Upper lobe of left lung (tissue), 6 donors: ENCODE measurements at regions not wholly inside any gene's neighbourhood (a gene's known extent, or its start where the extent isn't known, plus 50 kb on each side); places are given as distances from the start of the nearest gene placed in this dataset.

Source experiments
- ATAC-seq, 2 donors: fragments of 200-7000 bp; cut with Tn5 transposase; one replicate each; pipeline ENCODE4 v1.9.1; 2022; ENCODE audit warnings: mild to moderate bottlenecking in 2 of 2, moderate library complexity in 2 of 2; ENCODE audit not compliant: low FRiP score in 2 of 2
- DNase-seq, 2 donors: peaks; one replicate each; pipeline ENCODE4 v3.0.0-alpha.2; 2019 to 2020
- H3K27ac ChIP-seq, 4 donors: fragments of 200-600 bp; sonication (generic); one replicate each; pipeline ENCODE4 v1.5.1; 2016 to 2019
- H3K27me3 ChIP-seq, 4 donors: fragments of 200-600 bp; sonication (generic); one replicate each; pipeline ENCODE4 v1.5.1; 2017 to 2019
- H3K36me3 ChIP-seq, 4 donors: fragments of 200-600 bp; sonication (generic); one replicate each; pipeline ENCODE4 v1.5.1; 2016 to 2019
- H3K4me1 ChIP-seq, 4 donors: fragments of 200-600 bp; sonication (generic); one replicate each; pipeline ENCODE4 v1.5.1; 2018 to 2019
- H3K4me3 ChIP-seq, 4 donors: fragments of 200-600 bp; sonication (generic); one replicate each; pipeline ENCODE4 v1.5.1; 2017 to 2019; ENCODE audit warnings: mild to moderate bottlenecking in 2 of 4, moderate library complexity in 1 of 4
- H3K9me3 ChIP-seq, 4 donors: fragments of 200-600 bp; sonication (generic); one replicate each; pipeline ENCODE4 v1.5.1; 2018 to 2019
- CTCF ChIP-seq, 6 experiments: fragments of 450-650 bp in 4 of 6; fragments of 200-600 bp in 2 of 6; sonication (generic) in 2 of 6; IDR thresholded peaks; one replicate each; pipeline ENCODE4 v1.5.1; 2016 to 2019; ENCODE audit warnings: antibody characterized with exemption in 6 of 6
- EP300 ChIP-seq, 4 donors: sonication (generic); formaldehyde crosslinking; IDR thresholded peaks; one replicate each; pipeline ENCODE4 v1.5.1; 2017; ENCODE audit warnings: antibody characterized with exemption in 4 of 4, control low read depth in 2 of 4
- POLR2A ChIP-seq, 4 donors: fragments of 450-650 bp; IDR thresholded peaks; one replicate each; pipeline ENCODE4 v1.5.1; 2016 to 2017; ENCODE audit warnings: antibody characterized with exemption in 4 of 4, mild to moderate bottlenecking in 2 of 4
- POLR2AphosphoS5 ChIP-seq, 2 donors: sonication (generic); formaldehyde crosslinking; IDR thresholded peaks; one replicate each; pipeline ENCODE4 v1.5.1; 2017; ENCODE audit warnings: antibody characterized with exemption in 2 of 2
- WGBS, 2 donors: methylation state at CpG; one replicate each; pipeline ENCODE4 v1.1.5; 2017 to 2018; 5-methylcytosine and 5-hydroxymethylcytosine counted together
- donor health status: DM: no; HTN: no; CAD: no; lungs with moderate emphysema.
- donor health status: DM: no; HTN: yes; CAD: no; lungs with severe emphysema.

- ATAC-seq: peak in 1 of 2 donors; percentile 21
- no peak for TF ChIP-seq POLR2A (IDR thresholded peaks at IDR 0.05)
- TF ChIP-seq CTCF (IDR thresholded peaks at IDR 0.05): no peak
- TF ChIP-seq EP300 (IDR thresholded peaks at IDR 0.05): no peak
- no peak for TF ChIP-seq POLR2AphosphoS5 (IDR thresholded peaks at IDR 0.05)
- no peaks in the 10 kb centered on the region for H3K9me3 ChIP-seq
- no peaks in the 10 kb centered on the region for H3K4me1 ChIP-seq
- no peaks in the 10 kb centered on the region for H3K27me3 ChIP-seq
- DNase-seq: no peak
- H3K27ac ChIP-seq: no peak overlapping the region
- no peaks in the 10 kb centered on the region for H3K36me3 ChIP-seq
- no peak overlapping the region for H3K4me3 ChIP-seq
- WGBS, 2 donors: 78 to 81% methylated on average over 13 to 15 of the region's 17 CpGs
Measured at GRCh38 chr10:128629111-128630096, 503.2 kb upstream of the MKI67 start.

DNA sequence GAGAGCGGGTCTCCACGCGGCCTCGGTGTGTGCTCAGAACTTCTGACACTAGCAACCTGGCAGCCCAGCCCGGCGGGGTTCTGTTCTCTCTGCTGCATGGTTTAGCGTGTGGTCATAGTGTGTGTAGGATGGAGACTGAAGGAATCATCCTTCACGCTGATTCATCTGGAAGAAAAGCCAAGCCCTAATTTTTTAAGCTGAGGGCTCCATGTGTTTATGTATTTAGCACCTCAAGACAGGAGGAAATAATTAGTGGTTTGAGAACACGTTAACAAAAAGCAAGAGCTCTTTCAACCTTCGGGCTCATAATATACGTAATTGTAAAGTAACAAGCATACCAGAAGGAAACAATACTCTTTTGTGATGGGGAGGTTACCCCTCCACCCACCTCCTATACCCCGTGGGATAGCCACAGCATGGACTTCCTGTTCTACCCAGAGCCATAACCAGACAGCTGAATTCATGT lies 504.6 kb upstream of the MKI67 start:
- ATAC-seq: peak in 1 of 2 donors; percentile 49
- 61 to 69% methylated on average over 12 of the region's 12 CpGs for WGBS, 2 donors
- H3K4me1 ChIP-seq: no peaks in the 10 kb centered on the region
- H3K36me3 ChIP-seq: no peaks in the 10 kb centered on the region
- no peak overlapping the region for H3K4me3 ChIP-seq
- DNase-seq: no peak
- TF ChIP-seq EP300 (IDR thresholded peaks at IDR 0.05): no peak
- no peak for TF ChIP-seq POLR2A (IDR thresholded peaks at IDR 0.05)
- TF ChIP-seq CTCF (IDR thresholded peaks at IDR 0.05): no peak
- no peak for TF ChIP-seq POLR2AphosphoS5 (IDR thresholded peaks at IDR 0.05)
- no peak overlapping the region for H3K27ac ChIP-seq
- H3K9me3 ChIP-seq: no peaks in the 10 kb centered on the region
- no peaks in the 10 kb centered on the region for H3K27me3 ChIP-seq

GRCh38 chr10:128631801-128632241 lies 505.6 kb upstream of the MKI67 start:
- 50 to 62% methylated on average over 12 of the region's 12 CpGs for WGBS, 2 donors
- DNase-seq (no peak), ATAC-seq (no peak)
- Histone ChIP-seq H3K9me3 (no peaks in the 10 kb centered on the region), H3K36me3 (no peaks in the 10 kb centered on the region), H3K4me1 (no peaks in the 10 kb centered on the region), H3K4me3 (no peak overlapping the region), H3K27me3 (no peaks in the 10 kb centered on the region), H3K27ac (no peak overlapping the region)
- no peak for TF ChIP-seq POLR2AphosphoS5 (IDR thresholded peaks at IDR 0.05)
- peak in 5 of 6 experiments; percentile 9 to 31 (median 17) for TF ChIP-seq CTCF (IDR thresholded peaks at IDR 0.05)

DNA sequence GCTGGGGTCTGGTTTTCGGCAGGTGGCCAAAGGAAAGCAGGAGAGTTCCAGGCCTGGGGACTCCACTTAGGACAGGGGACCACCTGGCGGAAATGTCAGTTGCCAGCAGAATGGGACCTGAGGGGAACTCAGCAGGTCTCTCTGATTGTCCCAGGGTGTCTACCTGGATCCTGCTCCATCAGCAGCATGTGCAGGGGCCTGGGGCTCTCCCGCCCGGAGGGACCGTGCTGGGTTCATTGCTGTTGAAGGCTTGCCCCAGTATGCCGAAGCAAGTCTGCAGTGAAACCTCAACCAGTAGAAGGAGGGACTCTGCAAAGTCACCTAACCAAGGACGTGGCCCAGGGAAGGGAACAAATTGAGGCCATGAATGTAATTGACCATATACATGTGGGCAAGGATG lies 506.5 kb upstream of the MKI67 start:
- no peak overlapping the region for H3K27ac ChIP-seq
- H3K36me3 ChIP-seq: no peaks in the 10 kb centered on the region
- no peaks in the 10 kb centered on the region for H3K9me3 ChIP-seq
- no peaks in the 10 kb centered on the region for H3K27me3 ChIP-seq
- no peak overlapping the region for H3K4me3 ChIP-seq
- H3K4me1 ChIP-seq: no peaks in the 10 kb centered on the region
- 83 to 96% methylated on average over 3 to 7 of the region's 7 CpGs for WGBS, 2 donors
- no peak for TF ChIP-seq POLR2A (IDR thresholded peaks at IDR 0.05)
- no peak for TF ChIP-seq EP300 (IDR thresholded peaks at IDR 0.05)
- TF ChIP-seq POLR2AphosphoS5 (IDR thresholded peaks at IDR 0.05): no peak
- TF ChIP-seq CTCF (IDR thresholded peaks at IDR 0.05): no peak
- no peak for ATAC-seq
- no peak for DNase-seq
